ENCODE measurements at regions not wholly inside any gene's neighbourhood (a gene's known extent, or its start where the extent isn't known, plus 50 kb on each side); places are given as distances from the start of the nearest gene placed in this dataset.

DNA sequence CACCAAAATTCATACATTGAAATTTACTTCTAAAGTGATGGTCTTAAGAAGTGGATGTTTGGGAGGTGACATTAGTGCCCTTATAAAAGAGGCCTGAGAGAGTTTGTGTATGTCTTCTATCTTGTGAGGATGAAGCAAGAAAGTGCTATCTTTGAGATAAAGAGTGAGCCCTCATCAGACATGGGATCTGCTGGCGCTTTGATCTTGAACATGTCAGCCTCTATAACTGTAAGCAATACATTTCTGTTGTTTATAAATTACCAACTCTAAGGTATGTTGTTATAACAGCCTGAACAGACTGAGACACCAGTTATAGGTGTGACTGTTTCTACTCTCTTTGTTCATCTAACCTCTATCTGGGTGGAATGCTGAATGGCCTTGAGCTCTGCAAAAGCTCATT is 54.5 kb upstream of the SETBP1 start:
- DNase-seq: no peak

DNA sequence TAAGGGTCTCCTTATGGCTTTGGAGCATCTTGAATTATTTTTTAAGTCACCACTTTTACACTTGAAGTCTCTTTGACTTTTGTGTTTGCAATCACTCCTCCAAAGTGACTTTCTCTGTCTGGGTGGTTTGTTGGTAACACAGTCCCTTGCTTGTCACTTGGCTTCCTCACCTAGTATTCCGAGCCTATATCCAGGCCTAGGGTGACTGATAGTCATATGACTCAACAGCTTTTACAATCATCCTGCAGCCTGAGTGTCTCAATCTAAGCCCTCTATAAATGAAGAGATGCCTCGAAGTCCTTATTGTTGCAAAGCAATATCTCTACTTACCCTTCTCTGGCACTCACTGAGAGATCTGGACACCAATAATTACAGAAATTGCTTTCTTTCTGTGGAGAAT is 53.9 kb upstream of the SETBP1 start:
- DNase-seq: no peak

DNA sequence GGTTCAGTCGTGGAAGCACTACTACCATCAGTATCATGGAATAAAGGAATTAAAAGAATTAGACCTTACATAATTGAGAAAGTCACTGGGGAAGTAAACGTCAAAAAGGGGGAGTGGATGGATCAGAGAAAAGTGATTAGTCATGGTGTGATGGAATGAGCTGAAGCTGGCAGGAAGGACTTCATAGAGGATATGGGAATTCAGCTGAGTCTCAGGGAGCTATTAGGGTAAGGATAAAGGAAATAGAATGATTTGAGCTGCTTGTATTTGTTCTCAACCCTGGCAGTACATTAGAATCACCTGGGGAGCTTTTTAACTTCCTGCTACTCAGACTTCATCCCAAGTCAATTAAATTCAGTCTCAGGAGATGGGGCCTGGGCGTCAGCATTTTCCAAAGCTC is 53.4 kb upstream of the SETBP1 start:
- no peak for DNase-seq

DNA sequence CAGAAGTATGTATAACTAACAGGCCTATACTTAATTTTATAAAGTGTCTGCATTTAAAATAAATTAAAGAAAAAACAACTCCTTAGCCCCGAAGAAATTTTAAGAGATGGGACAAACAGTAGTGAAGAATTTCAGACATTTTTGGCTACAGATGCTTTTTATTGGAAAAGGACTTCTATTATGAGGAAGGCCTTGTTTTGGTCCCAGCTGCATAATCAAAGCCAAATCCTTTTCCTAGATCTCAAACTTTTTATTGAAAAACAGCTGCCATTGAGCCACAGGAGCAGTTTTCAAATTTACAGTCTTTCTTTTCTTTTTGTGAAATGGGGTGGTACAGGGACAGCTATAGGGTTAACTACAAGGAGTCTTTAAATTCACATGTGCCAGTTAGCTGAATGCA is 51.3 kb upstream of the SETBP1 start:
- DNase-seq: no peak

DNA sequence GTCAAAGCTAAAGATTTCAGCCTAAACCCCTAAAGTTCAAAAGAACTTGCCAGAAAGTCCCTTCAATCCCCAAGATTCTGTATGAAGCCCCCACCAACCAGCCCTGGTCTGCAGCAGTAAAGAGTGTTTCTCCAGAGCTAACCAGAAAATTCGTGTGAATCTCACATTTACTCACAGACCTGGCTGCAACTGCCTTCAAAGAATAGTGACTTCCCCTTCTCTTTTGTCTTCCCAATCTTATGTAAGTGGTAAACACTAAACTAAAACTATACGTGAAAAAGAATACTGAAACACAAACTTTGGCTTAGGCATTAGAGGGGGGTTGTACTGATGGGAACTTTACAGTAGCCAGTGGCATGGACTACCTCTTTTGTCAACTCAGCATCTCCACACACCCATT is 50.6 kb upstream of the SETBP1 start:
- DNase-seq: no peak

All from islet precursor cell (in vitro differentiated cells).